ENCODE measurements at regions not wholly inside any gene's neighbourhood (a gene's known extent, or its start where the extent isn't known, plus 50 kb on each side); places are given as distances from the start of the nearest gene placed in this dataset.

DNA sequence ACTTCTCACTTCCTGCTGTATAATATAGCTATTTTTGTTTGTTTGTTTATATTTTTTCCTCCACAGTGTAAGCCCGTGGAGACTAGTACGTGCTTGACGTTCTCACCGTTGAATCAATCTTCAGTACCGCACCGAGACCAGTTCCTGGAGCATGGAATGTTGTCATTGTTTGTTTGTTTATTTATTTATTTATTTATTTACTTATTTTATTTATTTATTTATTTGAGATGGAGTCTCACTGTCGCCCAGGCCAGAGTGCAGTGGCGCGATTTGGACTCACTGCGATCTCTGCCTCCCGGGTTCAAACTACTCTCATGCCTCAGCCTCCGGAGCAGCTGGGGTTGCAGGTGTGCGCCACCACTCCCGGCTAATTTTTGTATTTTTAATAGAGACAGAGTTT, 506.6 kb upstream of the TMEM132C start:
- Histone ChIP-seq H3K4me3 (no peak overlapping the region), H3K4me2 (no peak overlapping the region), H3K4me1 (ENCODE audit: insufficient read depth) (no peaks in the 10 kb centered on the region), H3K9me2 (ENCODE audit: insufficient read depth) (no peaks in the 10 kb centered on the region; the same call in 1 of the 2 replicates), H4K20me1 (replicated peaks; ENCODE audit: insufficient read depth) (no peaks in the 10 kb centered on the region), H3K27ac (ENCODE audit: low read depth) (no peak overlapping the region), H3K36me3 (ENCODE audit: insufficient read depth) (no peaks in the 10 kb centered on the region), H3K79me2 (replicated peaks; ENCODE audit: insufficient read depth) (no peaks in the 10 kb centered on the region), H3K27me3 (ENCODE audit: insufficient read depth) (no peaks in the 10 kb centered on the region), H3F3A (replicated peaks; ENCODE audit: low read depth) (no peaks in the 10 kb centered on the region), H2AFZ (no peak overlapping the region)
- ATAC-seq = no peak
- Mint-ChIP-seq H3K36me3 (ENCODE audit: low read depth) (peaks cover 43% of the 10 kb centered on the region), H3K9me3 (peaks cover 96% of the 10 kb centered on the region), H3K27me3 (ENCODE audit: insufficient read depth, low read depth, poor library complexity) (peaks cover 1% of the 10 kb centered on the region), H3K4me3 (no peak overlapping the region), H3K27ac (no peak overlapping the region), H3K4me1 (no peaks in the 10 kb centered on the region)
- no peak for TF ChIP-seq EZH2phosphoT487 (IDR thresholded peaks at IDR 0.05; ENCODE audit: unreplicated experiment)
- no peak for TF ChIP-seq POLR2AphosphoS5 (IDR thresholded peaks at IDR 0.05; ENCODE audit: low read depth)
- TF ChIP-seq STAT1 (IDR thresholded peaks at IDR 0.05; ENCODE audit: unreplicated experiment) = no peak
- TF ChIP-seq, protein P1, sequence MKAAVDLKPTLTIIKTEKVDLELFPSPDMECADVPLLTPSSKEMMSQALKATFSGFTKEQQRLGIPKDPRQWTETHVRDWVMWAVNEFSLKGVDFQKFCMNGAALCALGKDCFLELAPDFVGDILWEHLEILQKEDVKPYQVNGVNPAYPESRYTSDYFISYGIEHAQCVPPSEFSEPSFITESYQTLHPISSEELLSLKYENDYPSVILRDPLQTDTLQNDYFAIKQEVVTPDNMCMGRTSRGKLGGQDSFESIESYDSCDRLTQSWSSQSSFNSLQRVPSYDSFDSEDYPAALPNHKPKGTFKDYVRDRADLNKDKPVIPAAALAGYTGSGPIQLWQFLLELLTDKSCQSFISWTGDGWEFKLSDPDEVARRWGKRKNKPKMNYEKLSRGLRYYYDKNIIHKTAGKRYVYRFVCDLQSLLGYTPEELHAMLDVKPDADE (IDR thresholded peaks at IDR 0.05) = no peak
- no peak for TF ChIP-seq ZNF462 (CRISPR knock-in tag; IDR thresholded peaks at IDR 0.05)
- TF ChIP-seq, protein P2, sequence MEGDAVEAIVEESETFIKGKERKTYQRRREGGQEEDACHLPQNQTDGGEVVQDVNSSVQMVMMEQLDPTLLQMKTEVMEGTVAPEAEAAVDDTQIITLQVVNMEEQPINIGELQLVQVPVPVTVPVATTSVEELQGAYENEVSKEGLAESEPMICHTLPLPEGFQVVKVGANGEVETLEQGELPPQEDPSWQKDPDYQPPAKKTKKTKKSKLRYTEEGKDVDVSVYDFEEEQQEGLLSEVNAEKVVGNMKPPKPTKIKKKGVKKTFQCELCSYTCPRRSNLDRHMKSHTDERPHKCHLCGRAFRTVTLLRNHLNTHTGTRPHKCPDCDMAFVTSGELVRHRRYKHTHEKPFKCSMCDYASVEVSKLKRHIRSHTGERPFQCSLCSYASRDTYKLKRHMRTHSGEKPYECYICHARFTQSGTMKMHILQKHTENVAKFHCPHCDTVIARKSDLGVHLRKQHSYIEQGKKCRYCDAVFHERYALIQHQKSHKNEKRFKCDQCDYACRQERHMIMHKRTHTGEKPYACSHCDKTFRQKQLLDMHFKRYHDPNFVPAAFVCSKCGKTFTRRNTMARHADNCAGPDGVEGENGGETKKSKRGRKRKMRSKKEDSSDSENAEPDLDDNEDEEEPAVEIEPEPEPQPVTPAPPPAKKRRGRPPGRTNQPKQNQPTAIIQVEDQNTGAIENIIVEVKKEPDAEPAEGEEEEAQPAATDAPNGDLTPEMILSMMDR (conservative IDR thresholded peaks at IDR 0.05; ENCODE audit: low read depth in 2 of 2) = no peak
- no peak for TF ChIP-seq ZNF331 (CRISPR knock-in tag; IDR thresholded peaks at IDR 0.05; ENCODE audit: low read depth)
- no peak for TF ChIP-seq EZH2 (IDR thresholded peaks at IDR 0.05; ENCODE audit: low read depth, unreplicated experiment)
- no peak for TF ChIP-seq JUNB (IDR thresholded peaks at IDR 0.05; ENCODE audit: unreplicated experiment)
- TF ChIP-seq ZNF114 (CRISPR knock-in tag; IDR thresholded peaks at IDR 0.05) = no peak
- no peak for TF ChIP-seq CREB1 (CRISPR knock-in tag; IDR thresholded peaks at IDR 0.05; ENCODE audit: low read depth)
- TF ChIP-seq NANOG (IDR thresholded peaks at IDR 0.05; ENCODE audit: borderline replicate concordance) = no peak
- TF ChIP-seq, protein P3, sequence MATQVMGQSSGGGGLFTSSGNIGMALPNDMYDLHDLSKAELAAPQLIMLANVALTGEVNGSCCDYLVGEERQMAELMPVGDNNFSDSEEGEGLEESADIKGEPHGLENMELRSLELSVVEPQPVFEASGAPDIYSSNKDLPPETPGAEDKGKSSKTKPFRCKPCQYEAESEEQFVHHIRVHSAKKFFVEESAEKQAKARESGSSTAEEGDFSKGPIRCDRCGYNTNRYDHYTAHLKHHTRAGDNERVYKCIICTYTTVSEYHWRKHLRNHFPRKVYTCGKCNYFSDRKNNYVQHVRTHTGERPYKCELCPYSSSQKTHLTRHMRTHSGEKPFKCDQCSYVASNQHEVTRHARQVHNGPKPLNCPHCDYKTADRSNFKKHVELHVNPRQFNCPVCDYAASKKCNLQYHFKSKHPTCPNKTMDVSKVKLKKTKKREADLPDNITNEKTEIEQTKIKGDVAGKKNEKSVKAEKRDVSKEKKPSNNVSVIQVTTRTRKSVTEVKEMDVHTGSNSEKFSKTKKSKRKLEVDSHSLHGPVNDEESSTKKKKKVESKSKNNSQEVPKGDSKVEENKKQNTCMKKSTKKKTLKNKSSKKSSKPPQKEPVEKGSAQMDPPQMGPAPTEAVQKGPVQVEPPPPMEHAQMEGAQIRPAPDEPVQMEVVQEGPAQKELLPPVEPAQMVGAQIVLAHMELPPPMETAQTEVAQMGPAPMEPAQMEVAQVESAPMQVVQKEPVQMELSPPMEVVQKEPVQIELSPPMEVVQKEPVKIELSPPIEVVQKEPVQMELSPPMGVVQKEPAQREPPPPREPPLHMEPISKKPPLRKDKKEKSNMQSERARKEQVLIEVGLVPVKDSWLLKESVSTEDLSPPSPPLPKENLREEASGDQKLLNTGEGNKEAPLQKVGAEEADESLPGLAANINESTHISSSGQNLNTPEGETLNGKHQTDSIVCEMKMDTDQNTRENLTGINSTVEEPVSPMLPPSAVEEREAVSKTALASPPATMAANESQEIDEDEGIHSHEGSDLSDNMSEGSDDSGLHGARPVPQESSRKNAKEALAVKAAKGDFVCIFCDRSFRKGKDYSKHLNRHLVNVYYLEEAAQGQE (IDR thresholded peaks at IDR 0.05; ENCODE audit: unreplicated experiment) = no peak
- DNase-seq (ENCODE audit: low spot score) = no peak
